ENCODE measurements at regions not wholly inside any gene's neighbourhood (a gene's known extent, or its start where the extent isn't known, plus 50 kb on each side); places are given as distances from the start of the nearest gene placed in this dataset.
"Not testable (repeated sequence)": the region's sequence is repeated elsewhere in the genome, so short reads cannot be mapped to it uniquely, and the experiment has no call there.

DNA sequence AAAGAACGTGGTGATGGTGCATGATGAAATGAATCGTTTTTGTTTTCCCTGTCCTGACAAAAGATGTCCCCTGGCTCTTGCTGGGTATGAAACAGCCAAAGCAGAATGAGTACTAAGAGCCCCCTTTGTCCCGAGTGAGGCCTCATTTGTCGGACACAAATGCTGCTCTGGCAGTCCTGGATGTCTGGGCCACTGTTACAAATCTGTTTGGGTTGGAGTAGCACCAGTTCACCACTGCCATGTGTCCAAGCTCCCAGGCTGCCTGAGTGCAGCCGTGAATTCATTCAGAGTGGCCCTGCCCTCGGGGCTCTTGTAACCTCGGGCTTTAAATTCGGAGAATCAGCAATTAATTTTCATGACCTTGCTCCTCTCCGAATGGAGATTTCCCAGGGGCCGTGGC is 182.4 kb downstream of the NUFIP1 start:
- peaks cover 0 to 16% (median 0%) of the 10 kb centered on the region in 5 donors for H3K4me1 ChIP-seq (ENCODE audit: control insufficient read depth in 5 of 5, insufficient read depth in 5 of 5, low read length in 5 of 5)
- H3K27ac ChIP-seq (ENCODE audit: low read depth, low read length) = no peak overlapping the region
- no peak overlapping the region for H3K9ac ChIP-seq (ENCODE audit: low read length in 5 of 5)
- no peaks in the 10 kb centered on the region for H3K9me3 ChIP-seq (ENCODE audit: control insufficient read depth in 5 of 5, low read length in 5 of 5)
- no peaks in the 10 kb centered on the region for H3K27me3 ChIP-seq (ENCODE audit: control insufficient read depth in 5 of 5, insufficient read depth in 4 of 5, low read length in 5 of 5)
- no peak overlapping the region for H3K4me3 ChIP-seq (ENCODE audit: low read depth in 1 of 5, low read length in 5 of 5)
- no peaks in the 10 kb centered on the region for H3K36me3 ChIP-seq (ENCODE audit: control insufficient read depth in 5 of 5, insufficient read depth in 5 of 5, low read length in 5 of 5)

GRCh38 chr13:44805585-44805984 is 183.7 kb downstream of the NUFIP1 start:
- H3K4me1 ChIP-seq (ENCODE audit: control insufficient read depth in 5 of 5, insufficient read depth in 5 of 5, low read length in 5 of 5) = peaks cover 0 to 23% (median 0%) of the 10 kb centered on the region in 5 donors
- no peaks in the 10 kb centered on the region for H3K36me3 ChIP-seq (ENCODE audit: control insufficient read depth in 5 of 5, insufficient read depth in 5 of 5, low read length in 5 of 5)
- H3K27ac ChIP-seq (ENCODE audit: low read depth, low read length) = no peak overlapping the region
- no peak overlapping the region for H3K4me3 ChIP-seq (ENCODE audit: low read depth in 1 of 5, low read length in 5 of 5)
- H3K27me3 ChIP-seq (ENCODE audit: control insufficient read depth in 5 of 5, insufficient read depth in 4 of 5, low read length in 5 of 5) = no peaks in the 10 kb centered on the region
- H3K9ac ChIP-seq (ENCODE audit: low read length in 5 of 5) = no peak overlapping the region
- no peaks in the 10 kb centered on the region for H3K9me3 ChIP-seq (ENCODE audit: control insufficient read depth in 5 of 5, low read length in 5 of 5)

DNA sequence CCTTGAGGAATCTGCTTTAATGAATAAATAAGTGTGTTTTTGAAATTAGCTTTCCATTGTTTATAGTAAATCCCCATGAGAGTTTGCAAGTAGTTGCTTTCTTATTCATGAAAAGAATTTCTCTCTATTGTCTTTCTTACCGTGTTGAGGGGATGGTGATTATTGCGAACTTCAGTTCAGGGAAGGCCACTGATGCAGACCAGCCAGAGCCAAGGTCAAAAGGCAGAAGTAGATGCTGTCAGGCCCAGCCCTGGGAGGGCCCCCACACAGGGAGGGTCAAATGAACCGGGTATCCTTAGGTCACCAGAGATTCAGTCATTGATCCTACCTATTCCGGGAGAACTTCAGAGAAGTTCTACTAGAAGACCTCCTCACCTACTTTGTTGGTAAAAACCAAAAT is 185.9 kb downstream of the NUFIP1 start:
- Histone ChIP-seq H3K4me1 (ENCODE audit: control insufficient read depth in 5 of 5, insufficient read depth in 5 of 5, low read length in 5 of 5) (peaks cover 0 to 23% (median 0%) of the 10 kb centered on the region in 5 donors), H3K9ac (ENCODE audit: low read length in 5 of 5) (no peak overlapping the region), H3K36me3 (ENCODE audit: control insufficient read depth in 5 of 5, insufficient read depth in 5 of 5, low read length in 5 of 5) (no peaks in the 10 kb centered on the region), H3K27ac (ENCODE audit: low read depth, low read length) (no peak overlapping the region), H3K4me3 (ENCODE audit: low read depth in 1 of 5, low read length in 5 of 5) (no peak overlapping the region), H3K9me3 (ENCODE audit: control insufficient read depth in 5 of 5, low read length in 5 of 5) (no peaks in the 10 kb centered on the region), H3K27me3 (ENCODE audit: control insufficient read depth in 5 of 5, insufficient read depth in 4 of 5, low read length in 5 of 5) (no peaks in the 10 kb centered on the region)

DNA sequence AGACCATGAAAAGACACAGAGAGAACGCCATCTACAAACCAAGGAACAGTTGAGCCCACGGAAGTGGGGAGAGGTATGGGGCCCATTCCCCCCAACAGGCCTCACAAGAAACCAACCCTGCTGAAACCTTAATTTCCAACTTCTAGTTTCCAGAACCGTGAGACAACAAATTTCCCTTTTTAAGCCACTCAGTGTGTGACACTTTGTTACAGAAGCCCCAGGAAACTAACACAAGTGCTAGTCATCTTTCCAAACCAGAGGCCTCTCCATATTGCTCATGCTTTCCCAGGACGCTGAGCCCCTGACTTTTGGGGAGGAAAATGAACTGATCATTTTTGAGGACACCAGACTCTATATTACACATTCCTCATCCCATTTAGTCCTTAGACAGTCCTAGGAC is 186.8 kb downstream of the NUFIP1 start:
- Histone ChIP-seq H3K27me3 (ENCODE audit: control insufficient read depth in 5 of 5, insufficient read depth in 4 of 5, low read length in 5 of 5) (no peaks in the 10 kb centered on the region), H3K36me3 (ENCODE audit: control insufficient read depth in 5 of 5, insufficient read depth in 5 of 5, low read length in 5 of 5) (no peaks in the 10 kb centered on the region), H3K9ac (ENCODE audit: low read length in 5 of 5) (no peak overlapping the region), H3K4me1 (ENCODE audit: control insufficient read depth in 5 of 5, insufficient read depth in 5 of 5, low read length in 5 of 5) (peaks cover 0 to 26% (median 0%) of the 10 kb centered on the region in 5 donors), H3K27ac (ENCODE audit: low read depth, low read length) (no peak overlapping the region), H3K4me3 (ENCODE audit: low read depth in 1 of 5, low read length in 5 of 5) (no peak overlapping the region), H3K9me3 (ENCODE audit: control insufficient read depth in 5 of 5, low read length in 5 of 5) (no peaks in the 10 kb centered on the region)

DNA sequence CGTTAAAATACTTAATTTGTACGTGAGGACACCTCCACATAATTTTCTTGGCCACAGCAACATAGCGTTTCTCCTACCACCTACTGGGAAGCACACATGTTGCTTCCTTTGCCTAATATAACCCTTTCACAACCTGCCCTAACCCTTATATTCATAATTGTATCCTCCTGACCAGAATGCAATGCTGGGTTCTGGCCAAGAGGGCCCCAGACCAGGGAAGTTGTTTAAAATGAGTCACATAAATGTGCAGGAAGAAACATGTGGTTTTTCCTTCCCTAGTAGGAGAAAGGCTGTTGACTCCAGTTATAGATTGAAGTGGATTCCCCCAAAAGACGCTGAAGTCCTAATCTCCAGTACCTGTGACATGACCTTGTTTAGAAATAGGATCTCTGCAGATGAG is 187.3 kb downstream of the NUFIP1 start:
- H3K9me3 ChIP-seq (ENCODE audit: control insufficient read depth in 5 of 5, low read length in 5 of 5) = no peaks in the 10 kb centered on the region
- peaks cover 0 to 31% (median 0%) of the 10 kb centered on the region in 5 donors for H3K4me1 ChIP-seq (ENCODE audit: control insufficient read depth in 5 of 5, insufficient read depth in 5 of 5, low read length in 5 of 5)
- H3K27me3 ChIP-seq (ENCODE audit: control insufficient read depth in 5 of 5, insufficient read depth in 4 of 5, low read length in 5 of 5) = no peaks in the 10 kb centered on the region
- no peak overlapping the region for H3K9ac ChIP-seq (ENCODE audit: low read length in 5 of 5)
- H3K27ac ChIP-seq (ENCODE audit: low read depth, low read length) = no peak overlapping the region
- H3K4me3 ChIP-seq (ENCODE audit: low read depth in 1 of 5, low read length in 5 of 5) = no peak overlapping the region
- H3K36me3 ChIP-seq (ENCODE audit: control insufficient read depth in 5 of 5, insufficient read depth in 5 of 5, low read length in 5 of 5) = no peaks in the 10 kb centered on the region

DNA sequence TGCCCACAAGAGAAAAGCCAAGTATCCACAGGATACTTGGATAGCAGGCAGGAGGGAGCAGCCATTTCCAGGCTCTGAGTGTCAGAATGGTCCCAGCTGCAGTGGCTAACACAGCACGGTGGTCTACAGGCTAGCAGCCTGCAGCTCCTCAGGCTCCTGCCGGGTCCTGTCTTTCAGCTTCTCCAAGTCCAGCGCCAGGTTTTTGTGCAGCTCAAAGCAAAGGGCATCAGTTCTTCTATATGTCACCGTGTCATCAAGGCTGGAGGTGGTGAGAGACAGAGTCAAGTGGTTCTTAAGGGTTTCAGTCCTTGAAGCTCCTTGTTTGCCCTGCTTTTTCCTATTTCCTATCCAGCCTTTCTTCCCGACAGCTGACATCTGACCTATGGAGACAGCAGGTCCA is 188.6 kb downstream of the NUFIP1 start:
- Histone ChIP-seq H3K4me3 (ENCODE audit: low read depth in 1 of 5, low read length in 5 of 5) (no peak overlapping the region), H3K9ac (ENCODE audit: low read length in 5 of 5) (no peak overlapping the region), H3K4me1 (ENCODE audit: control insufficient read depth in 5 of 5, insufficient read depth in 5 of 5, low read length in 5 of 5) (peaks cover 0 to 35% (median 0%) of the 10 kb centered on the region in 5 donors), H3K27ac (ENCODE audit: low read depth, low read length) (no peak overlapping the region), H3K27me3 (ENCODE audit: control insufficient read depth in 5 of 5, insufficient read depth in 4 of 5, low read length in 5 of 5) (no peaks in the 10 kb centered on the region), H3K9me3 (ENCODE audit: control insufficient read depth in 5 of 5, low read length in 5 of 5) (no peaks in the 10 kb centered on the region), H3K36me3 (ENCODE audit: control insufficient read depth in 5 of 5, insufficient read depth in 5 of 5, low read length in 5 of 5) (no peaks in the 10 kb centered on the region)

- Histone ChIP-seq H3K4me1 (ENCODE audit: control insufficient read depth in 5 of 5, insufficient read depth in 5 of 5, low read length in 5 of 5) (peaks cover 0 to 29% (median 0%) of the 10 kb centered on the region in 5 donors), H3K9ac (ENCODE audit: low read length in 5 of 5) (no peak overlapping the region), H3K9me3 (ENCODE audit: control insufficient read depth in 5 of 5, low read length in 5 of 5) (no peaks in the 10 kb centered on the region), H3K27ac (ENCODE audit: low read depth, low read length) (no peak overlapping the region), H3K4me3 (ENCODE audit: low read depth in 1 of 5, low read length in 5 of 5) (no peak overlapping the region), H3K36me3 (ENCODE audit: control insufficient read depth in 5 of 5, insufficient read depth in 5 of 5, low read length in 5 of 5) (no peaks in the 10 kb centered on the region), H3K27me3 (ENCODE audit: control insufficient read depth in 5 of 5, insufficient read depth in 4 of 5, low read length in 5 of 5) (no peaks in the 10 kb centered on the region)
Measured at GRCh38 chr13:44797685-44798084, 191.6 kb downstream of the NUFIP1 start.

DNA sequence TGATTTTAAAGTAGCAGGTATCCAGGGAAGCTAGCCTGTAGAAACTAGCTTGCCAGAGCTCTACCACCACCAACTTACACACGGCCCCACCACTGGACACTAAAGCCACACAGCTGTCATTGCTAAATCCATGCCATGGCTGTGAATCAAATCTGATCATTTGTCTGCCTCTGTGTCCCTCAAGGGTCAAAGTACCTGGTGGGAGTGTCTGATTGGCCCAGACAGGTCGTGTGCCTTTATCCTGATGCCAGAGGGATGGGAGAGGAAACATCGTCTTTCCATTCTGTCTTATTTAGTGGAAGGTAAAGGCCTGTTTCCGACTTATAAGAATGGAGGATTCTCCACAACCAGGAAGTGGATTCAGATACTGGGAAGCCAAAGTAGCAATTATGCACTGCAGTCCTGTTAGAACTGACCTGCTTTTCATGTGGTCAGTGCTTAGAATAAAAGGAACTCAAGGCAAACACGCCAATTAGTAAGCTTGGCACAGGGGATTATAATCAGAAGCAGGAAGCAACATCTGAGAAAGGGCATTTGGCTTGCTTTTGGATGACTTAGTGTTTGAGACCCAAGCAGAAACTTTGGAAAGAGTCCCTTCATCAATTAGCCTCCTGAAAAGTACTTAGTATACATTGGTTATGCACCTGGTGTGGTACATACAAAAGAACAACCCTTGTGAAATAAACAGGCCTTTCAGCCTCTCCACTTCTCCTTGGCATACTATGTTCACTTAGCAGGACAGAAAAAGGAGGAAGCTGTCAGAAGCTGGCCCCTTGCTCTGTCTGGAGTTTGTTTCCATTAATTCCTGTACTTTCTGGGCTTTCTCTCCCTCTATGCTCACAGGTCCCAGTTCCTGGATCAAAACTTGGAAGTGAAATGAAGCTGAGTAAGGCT is 192.4 kb downstream of the NUFIP1 start:
- no peak overlapping the region for H3K9ac ChIP-seq (ENCODE audit: low read length in 5 of 5)
- H3K4me3 ChIP-seq (ENCODE audit: low read depth in 1 of 5, low read length in 5 of 5) = no peak overlapping the region
- no peaks in the 10 kb centered on the region for H3K27me3 ChIP-seq (ENCODE audit: control insufficient read depth in 5 of 5, insufficient read depth in 4 of 5, low read length in 5 of 5)
- no peaks in the 10 kb centered on the region for H3K9me3 ChIP-seq (ENCODE audit: control insufficient read depth in 5 of 5, low read length in 5 of 5)
- peaks cover 0 to 20% (median 0%) of the 10 kb centered on the region in 5 donors for H3K4me1 ChIP-seq (ENCODE audit: control insufficient read depth in 5 of 5, insufficient read depth in 5 of 5, low read length in 5 of 5)
- H3K36me3 ChIP-seq (ENCODE audit: control insufficient read depth in 5 of 5, insufficient read depth in 5 of 5, low read length in 5 of 5) = no peaks in the 10 kb centered on the region
- no peak overlapping the region for H3K27ac ChIP-seq (ENCODE audit: low read depth, low read length)

- not testable (repeated sequence) for H3K36me3 ChIP-seq (ENCODE audit: control insufficient read depth in 5 of 5, insufficient read depth in 5 of 5, low read length in 5 of 5); H3K27ac ChIP-seq (ENCODE audit: low read depth, low read length); H3K9ac ChIP-seq (ENCODE audit: low read length in 5 of 5); H3K4me3 ChIP-seq (ENCODE audit: low read depth in 1 of 5, low read length in 5 of 5); H3K27me3 ChIP-seq (ENCODE audit: control insufficient read depth in 5 of 5, insufficient read depth in 4 of 5, low read length in 5 of 5); H3K9me3 ChIP-seq (ENCODE audit: control insufficient read depth in 5 of 5, low read length in 5 of 5)
- H3K4me1 ChIP-seq (ENCODE audit: control insufficient read depth in 5 of 5, insufficient read depth in 5 of 5, low read length in 5 of 5) = peaks cover 0 to 13% (median 0%) of the 10 kb centered on the region in 5 donors
Measured at GRCh38 chr13:44796039-44796438, 193.2 kb downstream of the NUFIP1 start.

DNA sequence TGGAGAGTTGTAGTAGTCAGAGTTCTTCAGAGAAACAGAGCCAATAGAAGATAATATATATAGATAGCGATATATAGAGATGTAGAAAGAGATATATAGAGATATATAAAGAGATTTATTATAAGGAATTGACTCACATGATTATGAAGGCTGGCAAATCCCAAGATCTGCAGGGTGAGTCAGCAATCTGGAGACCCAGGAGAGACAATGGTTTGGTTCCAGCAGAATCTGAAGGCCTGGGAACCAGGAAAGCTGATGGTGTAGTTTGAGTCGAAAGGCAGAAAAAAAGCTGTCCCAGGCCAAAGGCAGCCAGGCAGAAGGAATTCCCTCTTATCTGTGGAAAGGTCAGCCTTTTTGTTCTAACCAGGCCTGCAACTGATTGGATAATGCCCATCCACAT is 194.1 kb downstream of the NUFIP1 start:
- peaks cover 0 to 12% (median 0%) of the 10 kb centered on the region in 5 donors for H3K4me1 ChIP-seq (ENCODE audit: control insufficient read depth in 5 of 5, insufficient read depth in 5 of 5, low read length in 5 of 5)
- H3K27me3 ChIP-seq (ENCODE audit: control insufficient read depth in 5 of 5, insufficient read depth in 4 of 5, low read length in 5 of 5) = no peaks in the 10 kb centered on the region
- no peaks in the 10 kb centered on the region for H3K36me3 ChIP-seq (ENCODE audit: control insufficient read depth in 5 of 5, insufficient read depth in 5 of 5, low read length in 5 of 5)
- no peaks in the 10 kb centered on the region for H3K9me3 ChIP-seq (ENCODE audit: control insufficient read depth in 5 of 5, low read length in 5 of 5)
- H3K9ac ChIP-seq (ENCODE audit: low read length in 5 of 5) = no peak overlapping the region
- no peak overlapping the region for H3K4me3 ChIP-seq (ENCODE audit: low read depth in 1 of 5, low read length in 5 of 5)
- H3K27ac ChIP-seq (ENCODE audit: low read depth, low read length) = no peak overlapping the region
